ENCODE measurements at regions not wholly inside any gene's neighbourhood (a gene's known extent, or its start where the extent isn't known, plus 50 kb on each side); places are given as distances from the start of the nearest gene placed in this dataset.

DNA sequence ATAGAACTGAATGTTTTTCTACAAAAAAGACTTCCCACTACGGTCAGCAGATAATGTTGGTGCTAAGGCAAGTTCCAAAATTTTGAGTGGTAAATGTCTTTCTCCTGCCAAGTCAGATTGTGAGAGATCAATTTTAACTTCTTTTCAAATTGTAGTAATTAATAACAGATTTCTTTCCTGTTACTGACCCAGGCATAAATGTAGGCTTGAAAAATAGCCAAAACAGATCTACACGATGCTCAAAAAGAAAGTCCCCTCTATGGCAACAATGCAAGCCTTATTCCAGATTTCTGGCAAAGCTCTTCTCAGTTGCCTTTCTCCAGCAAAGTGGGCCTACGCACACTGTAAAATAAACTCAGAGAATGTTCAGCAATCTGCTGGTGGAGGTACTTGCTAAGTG lies 641.0 kb upstream of the NRP1 start:
- Histone ChIP-seq H3K27ac (no peak overlapping the region), H3K4me1 (replicated peaks in 1 of 2) (peaks cover 0 to 9% of the 10 kb centered on the region in 2 donors), H3K4me3 (no peak overlapping the region), H3K27me3 (no peaks in the 10 kb centered on the region), H3K9me3 (replicated peaks in 1 of 3) (no peaks in the 10 kb centered on the region), H3K36me3 (replicated peaks in 1 of 2) (no peaks in the 10 kb centered on the region)
- DNase-seq, result no peak
- intact Hi-C loops (cut with DNase I), result no loop called here
- TF ChIP-seq, protein P1, sequence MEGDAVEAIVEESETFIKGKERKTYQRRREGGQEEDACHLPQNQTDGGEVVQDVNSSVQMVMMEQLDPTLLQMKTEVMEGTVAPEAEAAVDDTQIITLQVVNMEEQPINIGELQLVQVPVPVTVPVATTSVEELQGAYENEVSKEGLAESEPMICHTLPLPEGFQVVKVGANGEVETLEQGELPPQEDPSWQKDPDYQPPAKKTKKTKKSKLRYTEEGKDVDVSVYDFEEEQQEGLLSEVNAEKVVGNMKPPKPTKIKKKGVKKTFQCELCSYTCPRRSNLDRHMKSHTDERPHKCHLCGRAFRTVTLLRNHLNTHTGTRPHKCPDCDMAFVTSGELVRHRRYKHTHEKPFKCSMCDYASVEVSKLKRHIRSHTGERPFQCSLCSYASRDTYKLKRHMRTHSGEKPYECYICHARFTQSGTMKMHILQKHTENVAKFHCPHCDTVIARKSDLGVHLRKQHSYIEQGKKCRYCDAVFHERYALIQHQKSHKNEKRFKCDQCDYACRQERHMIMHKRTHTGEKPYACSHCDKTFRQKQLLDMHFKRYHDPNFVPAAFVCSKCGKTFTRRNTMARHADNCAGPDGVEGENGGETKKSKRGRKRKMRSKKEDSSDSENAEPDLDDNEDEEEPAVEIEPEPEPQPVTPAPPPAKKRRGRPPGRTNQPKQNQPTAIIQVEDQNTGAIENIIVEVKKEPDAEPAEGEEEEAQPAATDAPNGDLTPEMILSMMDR (IDR thresholded peaks at IDR 0.05), result no peak
- TF ChIP-seq POLR2A (IDR thresholded peaks at IDR 0.05), result no peak
- 48 to 64% (median 52%) methylated on average over 3 of the region's 3 CpGs for WGBS, 4 donors

DNA sequence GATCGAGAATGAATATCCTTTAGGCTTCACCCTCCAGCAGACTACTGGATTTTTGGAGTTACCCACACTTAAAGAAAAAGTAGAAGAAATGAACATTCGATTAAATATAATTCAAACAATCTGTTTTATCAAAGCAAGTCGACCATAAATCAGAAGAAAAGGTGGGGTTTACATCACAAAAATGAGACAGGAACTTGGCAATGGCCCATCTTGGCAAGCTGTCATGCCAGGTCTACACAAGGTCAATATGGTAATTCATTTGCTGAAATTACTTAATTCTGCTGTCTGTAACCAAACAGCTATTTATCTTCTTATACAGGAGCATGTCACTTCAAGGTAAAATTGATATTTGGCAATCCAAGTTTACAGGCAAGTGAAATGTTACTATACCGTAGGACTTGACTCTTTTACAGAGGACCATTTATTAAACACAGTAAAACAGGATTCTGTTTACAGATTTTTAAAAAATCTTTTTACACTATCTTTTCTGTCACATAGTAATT lies 640.6 kb upstream of the NRP1 start:
- peaks cover 0 to 9% of the 10 kb centered on the region in 2 donors for H3K4me1 ChIP-seq (replicated peaks in 1 of 2)
- no peaks in the 10 kb centered on the region for H3K27me3 ChIP-seq
- H3K36me3 ChIP-seq (replicated peaks in 1 of 2), result no peaks in the 10 kb centered on the region
- H3K9me3 ChIP-seq (replicated peaks in 1 of 3), result no peaks in the 10 kb centered on the region
- 32 to 45% (median 40%) methylated on average over 4 of the region's 4 CpGs for WGBS, 4 donors
- H3K4me3 ChIP-seq, result no peak overlapping the region
- H3K27ac ChIP-seq, result no peak overlapping the region
- DNase-seq, result peak in 2 of 7 donors; percentile 30 to 40
- TF ChIP-seq, protein P1 (IDR thresholded peaks at IDR 0.05), result no peak
- no peak for TF ChIP-seq POLR2A (IDR thresholded peaks at IDR 0.05)
- intact Hi-C loops (cut with DNase I), result no loop called here

DNA sequence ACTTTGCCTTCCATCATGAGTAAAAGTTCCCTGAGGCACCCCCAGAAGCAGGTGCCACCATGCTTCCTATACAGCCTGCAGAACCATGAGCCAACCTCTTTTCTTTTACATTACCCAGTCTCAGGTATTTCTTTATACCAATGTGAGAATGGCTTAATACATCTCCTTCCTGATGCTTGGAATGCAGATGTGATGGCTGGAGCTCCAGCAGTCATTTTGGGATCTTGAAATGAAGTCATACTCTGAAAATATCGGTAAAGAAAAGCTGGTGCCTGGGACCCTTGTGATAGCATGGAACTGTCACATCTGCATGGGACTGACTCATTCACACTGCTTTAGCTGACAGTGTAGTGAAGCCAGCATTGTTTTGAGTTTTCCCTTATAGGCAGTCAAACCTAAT lies 634.5 kb upstream of the NRP1 start:
- 96 to 100% (median 100%) methylated on average over 1 of the region's 1 CpG for WGBS, 4 donors
- H3K27ac ChIP-seq, result no peak overlapping the region
- TF ChIP-seq, protein P1 (IDR thresholded peaks at IDR 0.05), result no peak
- H3K4me1 ChIP-seq (replicated peaks in 1 of 2), result no peaks in the 10 kb centered on the region
- peaks cover 14% of the 10 kb centered on the region for H3K27me3 ChIP-seq
- DNase-seq, result no peak
- no peaks in the 10 kb centered on the region for H3K9me3 ChIP-seq (replicated peaks in 1 of 3)
- intact Hi-C loops (cut with DNase I), result no loop called here
- H3K4me3 ChIP-seq, result no peak overlapping the region
- H3K36me3 ChIP-seq (replicated peaks in 1 of 2), result no peaks in the 10 kb centered on the region

DNA sequence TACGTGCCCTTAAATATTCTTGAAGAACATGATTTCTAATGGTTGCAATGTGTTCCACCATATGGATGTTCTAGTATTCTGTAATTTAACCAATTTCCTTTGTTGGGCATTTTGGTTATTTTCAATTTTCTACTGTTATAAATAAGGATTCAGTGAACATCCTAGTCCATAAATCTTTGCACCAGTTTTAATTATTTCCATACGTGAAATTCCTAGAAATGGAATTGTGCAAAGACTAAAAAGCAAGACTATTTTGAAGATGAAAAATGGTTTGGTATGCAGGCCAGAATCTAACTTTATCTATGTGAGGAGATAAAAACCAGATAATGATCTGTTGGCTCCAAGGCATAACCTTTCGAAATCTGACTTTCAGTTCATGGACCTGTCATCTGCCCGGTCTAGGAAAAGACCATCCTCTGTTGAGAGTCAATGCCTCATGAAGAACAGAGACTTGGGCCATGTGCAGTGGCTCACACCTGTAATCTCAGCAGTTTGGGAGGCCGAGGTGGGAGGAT lies 633.2 kb upstream of the NRP1 start:
- H3K27ac ChIP-seq, result no peak overlapping the region
- WGBS, 4 donors, result 49 to 58% (median 54%) methylated on average over 5 of the region's 5 CpGs
- H3K4me1 ChIP-seq (replicated peaks in 1 of 2), result no peaks in the 10 kb centered on the region
- peak in 1 of 7 donors; percentile 19 for DNase-seq
- H3K9me3 ChIP-seq (replicated peaks in 1 of 3), result no peaks in the 10 kb centered on the region
- no peak overlapping the region for H3K4me3 ChIP-seq
- no peaks in the 10 kb centered on the region for H3K36me3 ChIP-seq (replicated peaks in 1 of 2)
- H3K27me3 ChIP-seq, result peaks cover 14% of the 10 kb centered on the region
- intact Hi-C loops (cut with DNase I), result no loop called here
- no peak for TF ChIP-seq POLR2A (IDR thresholded peaks at IDR 0.05)
- TF ChIP-seq, protein P1 (IDR thresholded peaks at IDR 0.05), result no peak

Measured in adrenal gland (tissue), 9 donors.